Thyroid gland (tissue), 4 donors: ENCODE measurements at regions not wholly inside any gene's neighbourhood (a gene's known extent, or its start where the extent isn't known, plus 50 kb on each side); places are given as distances from the start of the nearest gene placed in this dataset.

ENCODE experiments used
- CTCF ChIP-seq, 6 experiments: fragments of 200-600 bp in 3 of 6; fragments of 450-650 bp in 3 of 6; sonication (generic) in 3 of 6; IDR thresholded peaks; one replicate each; pipeline ENCODE4 v1.5.1; 2016 to 2019; ENCODE audit warnings: antibody characterized with exemption in 6 of 6, mild to moderate bottlenecking in 2 of 6, inconsistent platforms in 1 of 6, moderate library complexity in 1 of 6
- POLR2A ChIP-seq, 2 donors: fragments of 450-650 bp; IDR thresholded peaks; one replicate each; pipeline ENCODE4 v1.6.1; 2017; ENCODE audit warnings: antibody characterized with exemption in 2 of 2, mild to moderate bottlenecking in 2 of 2, moderate library complexity in 1 of 2

GRCh38 chr5:7980881-7981280 lies 111.9 kb downstream of the MTRR start:
- TF ChIP-seq CTCF (IDR thresholded peaks at IDR 0.05) = no peak
- no peak for TF ChIP-seq POLR2A (IDR thresholded peaks at IDR 0.05)
